AG04449 (cell line): ENCODE measurements at regions not wholly inside any gene's neighbourhood (a gene's known extent, or its start where the extent isn't known, plus 50 kb on each side); places are given as distances from the start of the nearest gene placed in this dataset.
A peak's percentile ranks its signal among the peaks of the same experiment; 100 is the strongest.

Experiments used
- CTCF ChIA-PET: fragments of 350-600 bp; formaldehyde crosslinking; extraction: SDS; loops from one replicate; lab custom pipeline; 2021; ENCODE audit warnings: antibody characterized with exemption; lab: Yijun Ruan, JAX
- POLR2A ChIA-PET: fragments of 400-600, 350-600 bp; formaldehyde crosslinking; extraction: SDS; loops from one replicate; lab custom pipeline; 2020; ENCODE audit warnings: antibody characterized with exemption, inconsistent platforms; lab: Yijun Ruan, JAX
- DNase-seq: peaks from one replicate; pipeline ENCODE4 v3.0.0-alpha.2; 2010; ENCODE audit warnings: low read depth, low spot score
- H3K4me3 ChIP-seq: 2 replicates; pipeline ENCODE4 v1.5.1; 2011; ENCODE audit warnings: low read depth, mild to moderate bottlenecking, control low read depth, low read length
- CTCF ChIP-seq: IDR thresholded peaks from one replicate; pipeline ENCODE4 v1.5.1; 2011; ENCODE audit warnings: mild to moderate bottlenecking, moderate library complexity, low read length, control low read depth, inconsistent platforms; ENCODE audit not compliant: insufficient read depth; ENCODE audit errors: missing control alignments

GRCh38 chr3:174438501-174439145 lies 420.5 kb upstream of the NAALADL2 start:
- H3K4me3 ChIP-seq = peak overlapping the region; percentile 69
- no peak for TF ChIP-seq CTCF
- ChIA-PET CTCF (interaction anchor here (1.1 kb wide), 1 partner anchor 40 kb away, joined by 3 read pairs; no protein-coding TSS in a partner anchor), POLR2A (interaction anchor here (0.8 kb wide), 1 partner anchor 109 kb away, joined by 6 read pairs; no protein-coding TSS in a partner anchor)
- no peak for DNase-seq

GRCh38 chr3:174439331-174440252 lies 419.5 kb upstream of the NAALADL2 start:
- ChIA-PET POLR2A (interaction anchor here (0.8 to 2.1 kb wide), 4 partner anchors 110 to 563 kb away, joined by 4 to 8 read pairs (median 7); no protein-coding TSS in a partner anchor), CTCF (interaction anchor here (1.1 kb wide), 1 partner anchor 41 kb away, joined by 3 read pairs; no protein-coding TSS in a partner anchor)
- DNase-seq = peak; percentile 97
- H3K4me3 ChIP-seq = peak overlapping the region; percentile 69
- no peak for TF ChIP-seq CTCF

- ChIA-PET CTCF (interaction anchor here (1.0 to 1.1 kb wide), 2 partner anchors 703 to 895 kb away, joined by 3 read pairs; no protein-coding TSS in a partner anchor), POLR2A (interaction anchor here (0.9 to 2.1 kb wide), 9 partner anchors 144 to 993 kb away, joined by 3 to 8 read pairs (median 4); no protein-coding TSS in a partner anchor)
- H3K4me3 ChIP-seq = peak overlapping the region; percentile 69
- no peak for TF ChIP-seq CTCF
- DNase-seq = peak; percentile 33
Observed at GRCh38 chr3:174440253-174440701, 418.9 kb upstream of the NAALADL2 start.

GRCh38 chr3:174440741-174441587 lies 418.2 kb upstream of the NAALADL2 start:
- peak overlapping the region; percentile 69 for H3K4me3 ChIP-seq
- CTCF ChIA-PET = interaction anchor here (1.0 to 1.7 kb wide), 3 partner anchors 315 to 894 kb away, joined by 3 to 5 read pairs (median 3); no protein-coding TSS in a partner anchor
- POLR2A ChIA-PET = interaction anchor here (0.5 to 2.1 kb wide), 10 partner anchors 145 to 992 kb away, joined by 3 to 8 read pairs (median 4); no protein-coding TSS in a partner anchor
- peak; percentile 57 for DNase-seq
- no peak for TF ChIP-seq CTCF

GRCh38 chr3:174441588-174442301 lies 417.4 kb upstream of the NAALADL2 start:
- ChIA-PET CTCF (interaction anchor here (1.1 to 1.7 kb wide), 2 partner anchors 316 to 893 kb away, joined by 3 to 5 read pairs; no protein-coding TSS in a partner anchor), POLR2A (interaction anchor here (0.9 to 2.1 kb wide), 5 partner anchors 146 to 829 kb away, joined by 3 to 8 read pairs (median 4); no protein-coding TSS in a partner anchor)
- DNase-seq = peak; percentile 41
- H3K4me3 ChIP-seq = peak overlapping the region; percentile 69
- no peak for TF ChIP-seq CTCF
